K562 (cell line): ENCODE measurements at regions not wholly inside any gene's neighbourhood (a gene's known extent, or its start where the extent isn't known, plus 50 kb on each side); places are given as distances from the start of the nearest gene placed in this dataset.

ENCODE experiments used
- ATAC-seq: fragments of 200-7000 bp; cut with Tn5 transposase; 3 replicates; pipeline ENCODE4 v1.9.1; 2020; ENCODE audit warnings: moderate library complexity
- BruUV-seq: library from RNA; stranded (reverse); fragments of 400-500 nt; replicated peaks from 2 replicates; lab custom pipeline; 2021; lab: Mats Ljungman, UMichigan
- CTCF ChIA-PET: fragments of 300-600 bp; formaldehyde crosslinking; extraction: SDS; loops from one replicate; lab custom pipeline; 2021; ENCODE audit warnings: low intra/inter-chr PET ratio; lab: Yijun Ruan, JAX
- POLR2A ChIA-PET: fragments of 300-600, 350-650 bp; sonication (Branson Sonifier 250); formaldehyde crosslinking; extraction: SDS; loops from one replicate; lab custom pipeline; 2021; ENCODE audit warnings: antibody characterized with exemption, inconsistent platforms; lab: Yijun Ruan, JAX
- DNase-seq, 4 experiments: peaks; one replicate each; pipeline versions ENCODE4 v3.0.0 to v3.0.0-alpha.2; 2011 to 2018; ENCODE audit warnings: low spot score in 3 of 4, mixed read lengths in 3 of 4; ENCODE audit errors: extremely low read depth in 1 of 4
- FAIRE-seq: peaks from 2 replicates; lab custom pipeline; 2011; peaks lifted over from hg19 to GRCh38; lab: Jason Lieb, UNC
- H2AFZ ChIP-seq: 2 replicates; pipeline ENCODE4 v1.6.0; 2011; ENCODE audit warnings: low read depth, low read length, control low read depth, inconsistent platforms
- H3K27ac ChIP-seq: fragments of 200-600 bp; 3 replicates; pipeline ENCODE4 v1.8.0; 2011; ENCODE audit warnings: low read depth, mild to moderate bottlenecking, control low read depth, inconsistent platforms, low read length, moderate library complexity, mixed read lengths; ENCODE audit errors: extremely low read depth
- H3K27me3 ChIP-seq, 2 experiments: fragments of 300-600 bp in 1 of 2; 2 replicates in 1 of 2; 3 replicates in 1 of 2; pipeline versions ENCODE4 v1.6.0 to v1.8.0; 2011; ENCODE audit warnings: inconsistent platforms in 2 of 2, low read length in 2 of 2, mild to moderate bottlenecking in 1 of 2, mixed read lengths in 1 of 2, moderate library complexity in 1 of 2; ENCODE audit not compliant: control insufficient read depth in 2 of 2, insufficient read depth in 2 of 2
- H3K36me3 ChIP-seq: fragments of 300-600 bp; 3 replicates; pipeline ENCODE4 v1.8.0; 2011; ENCODE audit warnings: mild to moderate bottlenecking, low read length, inconsistent platforms; ENCODE audit not compliant: control insufficient read depth, insufficient read depth
- H3K4me1 ChIP-seq, 2 experiments: fragments of 200-600 bp in 1 of 2; replicated peaks in 1 of 2; 2 replicates in 1 of 2; 3 replicates in 1 of 2; pipeline versions ENCODE4 v1.5.1 to v1.8.0; 2011; ENCODE audit warnings: inconsistent platforms in 2 of 2, low read length in 2 of 2, mild to moderate bottlenecking in 1 of 2, mixed read lengths in 1 of 2, moderate library complexity in 1 of 2; ENCODE audit not compliant: control insufficient read depth in 2 of 2, insufficient read depth in 2 of 2
- H3K4me2 ChIP-seq: 2 replicates; pipeline ENCODE4 v1.6.1; 2011; ENCODE audit warnings: low read length, control low read depth, inconsistent platforms, mixed read lengths; ENCODE audit not compliant: insufficient read depth
- H3K4me3 ChIP-seq: fragments of 200-600 bp; sonication (generic), shearing (Covaris generic); 2 replicates; pipeline ENCODE4 v1.5.1; 2016; ENCODE audit warnings: control low read depth, inconsistent platforms
- H3K79me2 ChIP-seq: fragments of 200-600 bp; 3 replicates; pipeline ENCODE4 v1.8.0; 2011; ENCODE audit warnings: low read length, inconsistent platforms; ENCODE audit not compliant: control insufficient read depth, insufficient read depth
- H3K9ac ChIP-seq, 2 experiments: 2 replicates each; pipeline versions ENCODE4 v1.6.0 to v1.6.1; 2011; ENCODE audit warnings: low read depth in 2 of 2, low read length in 2 of 2, control low read depth in 1 of 2, inconsistent platforms in 1 of 2, mild to moderate bottlenecking in 1 of 2, mixed read lengths in 1 of 2; ENCODE audit not compliant: insufficient read depth in 1 of 2
- H3K9me1 ChIP-seq: one replicate; pipeline ENCODE4 v1.6.0; 2011; ENCODE audit warnings: inconsistent platforms, mild to moderate bottlenecking, low read length, moderate library complexity; ENCODE audit not compliant: control insufficient read depth, insufficient read depth
- H3K9me3 ChIP-seq: replicated peaks from 2 replicates; pipeline ENCODE4 v1.5.1; 2011; ENCODE audit warnings: low read depth, low read length, inconsistent platforms; ENCODE audit not compliant: control insufficient read depth, insufficient read depth
- H4K20me1 ChIP-seq: replicated peaks from 2 replicates; pipeline ENCODE4 v1.6.1; 2011; ENCODE audit warnings: low read length, inconsistent platforms, mixed read lengths; ENCODE audit not compliant: control insufficient read depth, insufficient read depth
- KLF13 ChIP-seq: fragments of 450-650 bp; IDR thresholded peaks from 2 replicates; pipeline ENCODE4 v1.6.1; 2016; ENCODE audit warnings: missing genetic modification characterization, low read depth, mild to moderate bottlenecking, missing compliant biosample characterization, moderate library complexity, borderline replicate concordance
- SRSF1 ChIP-seq: fragments of 200-400 bp; formaldehyde crosslinking; IDR thresholded peaks from 2 replicates; pipeline ENCODE4 v1.6.1; 2017; ENCODE audit warnings: mild to moderate bottlenecking, low read depth, low read length, moderate library complexity
- ZNF217 ChIP-seq: sonication (generic); formaldehyde crosslinking; IDR thresholded peaks from 2 replicates; pipeline ENCODE4 v1.8.0; 2022; ENCODE audit warnings: mild to moderate bottlenecking, missing genetic modification reagents
- ZNF668 ChIP-seq: fragments of 250-450 bp; sonication (Bioruptor Pico); IDR thresholded peaks from 2 replicates; pipeline ENCODE4 v1.8.0; 2022; ENCODE audit warnings: mild to moderate bottlenecking, inconsistent platforms
- ZNF785 ChIP-seq: fragments of 250-450 bp; sonication (Bioruptor Pico); IDR thresholded peaks from 2 replicates; pipeline ENCODE4 v1.4.0; 2020; ENCODE audit warnings: mild to moderate bottlenecking
- WGBS: fragments of 100-300 bp; shearing (Covaris generic); methylation state at CpG from one replicate; pipeline ENCODE4 v1.1.6; 2016; ENCODE audit warnings: low coverage, mixed read lengths; ENCODE audit not compliant: insufficient coverage; ENCODE audit errors: missing lambda C conversion rate; 5-methylcytosine and 5-hydroxymethylcytosine counted together
- in situ Hi-C: fragments of 300-500 bp; cut with MboI; formaldehyde crosslinking; loops from 4 replicates; pipeline ENCODE4 v1.15.0; 2018; ENCODE audit warnings: inconsistent platforms, mixed read lengths
- intact Hi-C: fragments of 100-400 bp; cut with micrococcal nuclease; formaldehyde crosslinking; loops from 2 replicates; pipeline ENCODE4 v1.14.2; 2022
- TF ChIP-seq, protein P1 (sequence below): IDR thresholded peaks from 3 replicates; pipeline ENCODE4 v1.6.1; 2011; ENCODE audit warnings: borderline replicate concordance, mild to moderate bottlenecking; ENCODE audit not compliant: insufficient read length, insufficient read depth
- TF ChIP-seq, protein P2 (sequence below): IDR thresholded peaks from 2 replicates; pipeline ENCODE4 v1.6.1; 2011; ENCODE audit warnings: borderline replicate concordance, low read depth, mild to moderate bottlenecking, moderate library complexity, low read length; ENCODE audit not compliant: insufficient read depth, poor library complexity, severe bottlenecking
- TF ChIP-seq, protein P3 (sequence below): IDR thresholded peaks from 3 replicates; pipeline ENCODE4 v1.6.1; 2011; ENCODE audit warnings: borderline replicate concordance, mild to moderate bottlenecking, moderate library complexity; ENCODE audit not compliant: insufficient read length; ENCODE audit errors: extremely low read depth

DNA sequence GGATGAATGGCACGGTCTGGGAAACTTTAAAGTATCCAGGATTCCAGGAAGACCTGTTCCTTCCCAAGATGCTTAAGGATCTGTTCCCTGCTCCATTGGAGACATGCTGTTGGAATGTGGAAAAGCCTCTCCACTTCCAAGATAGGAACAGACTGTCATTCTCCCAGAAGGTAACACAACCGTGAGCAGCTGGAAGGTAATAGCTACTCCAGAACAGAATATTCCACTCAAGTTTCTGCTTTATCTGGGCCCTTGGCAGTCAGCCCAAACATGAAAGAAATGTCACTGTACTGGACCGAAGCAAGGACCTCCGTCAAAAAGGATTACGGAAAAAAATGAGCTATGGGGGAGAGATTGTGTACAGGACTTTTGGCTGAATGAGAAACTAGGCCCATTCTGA is 420.9 kb upstream of the NBEA start:
- intact Hi-C loops, result no loop called here
- CTCF ChIA-PET, result no interaction called here
- FAIRE-seq (no peak), ATAC-seq (no peak), DNase-seq (no peak)
- Histone ChIP-seq H3K79me2 (no peaks in the 10 kb centered on the region), H3K4me1 (no peaks in the 10 kb centered on the region), H4K20me1 (no peaks in the 10 kb centered on the region), H3K27me3 (no peaks in the 10 kb centered on the region), H3K9me1 (no peaks in the 10 kb centered on the region), H3K9ac (no peak overlapping the region), H3K4me3 (no peak overlapping the region), H3K9me3 (no peaks in the 10 kb centered on the region), H3K36me3 (no peaks in the 10 kb centered on the region), H2AFZ (no peak overlapping the region), H3K27ac (no peak overlapping the region), H3K4me2 (no peak overlapping the region)
- POLR2A ChIA-PET, result no interaction called here
- no TSS peak for BruUV-seq
- WGBS, result 0% methylated on average over 5 of the region's 5 CpGs
- in situ Hi-C loops, result no loop called here
- TF ChIP-seq, protein P1, sequence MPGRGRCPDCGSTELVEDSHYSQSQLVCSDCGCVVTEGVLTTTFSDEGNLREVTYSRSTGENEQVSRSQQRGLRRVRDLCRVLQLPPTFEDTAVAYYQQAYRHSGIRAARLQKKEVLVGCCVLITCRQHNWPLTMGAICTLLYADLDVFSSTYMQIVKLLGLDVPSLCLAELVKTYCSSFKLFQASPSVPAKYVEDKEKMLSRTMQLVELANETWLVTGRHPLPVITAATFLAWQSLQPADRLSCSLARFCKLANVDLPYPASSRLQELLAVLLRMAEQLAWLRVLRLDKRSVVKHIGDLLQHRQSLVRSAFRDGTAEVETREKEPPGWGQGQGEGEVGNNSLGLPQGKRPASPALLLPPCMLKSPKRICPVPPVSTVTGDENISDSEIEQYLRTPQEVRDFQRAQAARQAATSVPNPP, result no peak
- no peak for TF ChIP-seq ZNF785 (CRISPR knock-in tag)
- TF ChIP-seq ZNF217 (CRISPR knock-in tag), result no peak
- no peak for TF ChIP-seq KLF13
- TF ChIP-seq, protein P2, sequence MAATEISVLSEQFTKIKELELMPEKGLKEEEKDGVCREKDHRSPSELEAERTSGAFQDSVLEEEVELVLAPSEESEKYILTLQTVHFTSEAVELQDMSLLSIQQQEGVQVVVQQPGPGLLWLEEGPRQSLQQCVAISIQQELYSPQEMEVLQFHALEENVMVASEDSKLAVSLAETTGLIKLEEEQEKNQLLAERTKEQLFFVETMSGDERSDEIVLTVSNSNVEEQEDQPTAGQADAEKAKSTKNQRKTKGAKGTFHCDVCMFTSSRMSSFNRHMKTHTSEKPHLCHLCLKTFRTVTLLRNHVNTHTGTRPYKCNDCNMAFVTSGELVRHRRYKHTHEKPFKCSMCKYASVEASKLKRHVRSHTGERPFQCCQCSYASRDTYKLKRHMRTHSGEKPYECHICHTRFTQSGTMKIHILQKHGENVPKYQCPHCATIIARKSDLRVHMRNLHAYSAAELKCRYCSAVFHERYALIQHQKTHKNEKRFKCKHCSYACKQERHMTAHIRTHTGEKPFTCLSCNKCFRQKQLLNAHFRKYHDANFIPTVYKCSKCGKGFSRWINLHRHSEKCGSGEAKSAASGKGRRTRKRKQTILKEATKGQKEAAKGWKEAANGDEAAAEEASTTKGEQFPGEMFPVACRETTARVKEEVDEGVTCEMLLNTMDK, result no peak
- TF ChIP-seq ZNF668 (CRISPR knock-in tag), result no peak
- TF ChIP-seq, protein P3, sequence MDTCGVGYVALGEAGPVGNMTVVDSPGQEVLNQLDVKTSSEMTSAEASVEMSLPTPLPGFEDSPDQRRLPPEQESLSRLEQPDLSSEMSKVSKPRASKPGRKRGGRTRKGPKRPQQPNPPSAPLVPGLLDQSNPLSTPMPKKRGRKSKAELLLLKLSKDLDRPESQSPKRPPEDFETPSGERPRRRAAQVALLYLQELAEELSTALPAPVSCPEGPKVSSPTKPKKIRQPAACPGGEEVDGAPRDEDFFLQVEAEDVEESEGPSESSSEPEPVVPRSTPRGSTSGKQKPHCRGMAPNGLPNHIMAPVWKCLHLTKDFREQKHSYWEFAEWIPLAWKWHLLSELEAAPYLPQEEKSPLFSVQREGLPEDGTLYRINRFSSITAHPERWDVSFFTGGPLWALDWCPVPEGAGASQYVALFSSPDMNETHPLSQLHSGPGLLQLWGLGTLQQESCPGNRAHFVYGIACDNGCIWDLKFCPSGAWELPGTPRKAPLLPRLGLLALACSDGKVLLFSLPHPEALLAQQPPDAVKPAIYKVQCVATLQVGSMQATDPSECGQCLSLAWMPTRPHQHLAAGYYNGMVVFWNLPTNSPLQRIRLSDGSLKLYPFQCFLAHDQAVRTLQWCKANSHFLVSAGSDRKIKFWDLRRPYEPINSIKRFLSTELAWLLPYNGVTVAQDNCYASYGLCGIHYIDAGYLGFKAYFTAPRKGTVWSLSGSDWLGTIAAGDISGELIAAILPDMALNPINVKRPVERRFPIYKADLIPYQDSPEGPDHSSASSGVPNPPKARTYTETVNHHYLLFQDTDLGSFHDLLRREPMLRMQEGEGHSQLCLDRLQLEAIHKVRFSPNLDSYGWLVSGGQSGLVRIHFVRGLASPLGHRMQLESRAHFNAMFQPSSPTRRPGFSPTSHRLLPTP, result no peak
- TF ChIP-seq SRSF1, result no peak
